SK-N-SH (cell line): ENCODE measurements at regions not wholly inside any gene's neighbourhood (a gene's known extent, or its start where the extent isn't known, plus 50 kb on each side); places are given as distances from the start of the nearest gene placed in this dataset.

ENCODE experiments used
- CTCF ChIA-PET: fragments of 300-600, 350-600 bp; formaldehyde crosslinking; extraction: SDS; loops from one replicate; lab custom pipeline; 2021; lab: Yijun Ruan, JAX
- POLR2A ChIA-PET: fragments of 350-600 bp; sonication (Branson Sonifier 250); formaldehyde crosslinking; extraction: SDS; loops from one replicate; lab custom pipeline; 2020; ENCODE audit warnings: antibody characterized with exemption, inconsistent platforms; lab: Yijun Ruan, JAX
- DNase-seq: peaks from one replicate; pipeline ENCODE4 v3.0.0; 2012
- H2AFZ ChIP-seq: fragments of 200-600 bp; sonication (generic); 2 replicates; pipeline ENCODE4 v1.8.1; 2016; ENCODE audit warnings: antibody characterized with exemption, mild to moderate bottlenecking, low read depth
- H3F3A ChIP-seq: fragments of 200-600 bp; sonication (generic); replicated peaks from 2 replicates; pipeline ENCODE3; 2016; ENCODE audit warnings: antibody characterized with exemption, mild to moderate bottlenecking; ENCODE audit not compliant: insufficient read depth
- H3K27ac ChIP-seq, 2 experiments: fragments of 200-500 bp in 1 of 2; fragments of 200-600 bp in 1 of 2; sonication (Bioruptor generic) in 1 of 2; sonication (generic), shearing (Covaris generic) in 1 of 2; 2 replicates each; pipeline versions ENCODE4 v1.5.1 to v1.6.1; 2014 to 2016; ENCODE audit warnings: low read depth in 2 of 2, inconsistent platforms in 1 of 2, low read length in 1 of 2, mild to moderate bottlenecking in 1 of 2, mixed read lengths in 1 of 2
- H3K27me3 ChIP-seq: fragments of 200-600 bp; sonication (generic), shearing (Covaris generic); 2 replicates; pipeline ENCODE4 v1.6.1; 2016; ENCODE audit warnings: mixed run types; ENCODE audit not compliant: insufficient read depth
- H3K36me3 ChIP-seq, 2 experiments: fragments of 200-500 bp in 1 of 2; fragments of 200-600 bp in 1 of 2; sonication (Bioruptor generic) in 1 of 2; sonication (generic) in 1 of 2; replicated peaks in 1 of 2; 2 replicates each; pipeline versions ENCODE3 to v1.5.1; 2014 to 2016; ENCODE audit warnings: low read length in 1 of 2, mild to moderate bottlenecking in 1 of 2; ENCODE audit not compliant: insufficient read depth in 2 of 2, control insufficient read depth in 1 of 2
- H3K4me1 ChIP-seq, 2 experiments: fragments of 200-500 bp in 1 of 2; fragments of 200-600 bp in 1 of 2; sonication (Bioruptor generic) in 1 of 2; sonication (generic), shearing (Covaris generic) in 1 of 2; 2 replicates each; pipeline versions ENCODE4 v1.5.1 to v1.6.1; 2014 to 2016; ENCODE audit warnings: low read depth in 1 of 2, low read length in 1 of 2, mixed run types in 1 of 2; ENCODE audit not compliant: insufficient read depth in 2 of 2, control insufficient read depth in 1 of 2
- H3K4me2 ChIP-seq: fragments of 200-600 bp; sonication (generic), shearing (Covaris generic); 2 replicates; pipeline ENCODE4 v1.6.1; 2017; ENCODE audit warnings: mixed run types
- H3K4me3 ChIP-seq, 2 experiments: fragments of 200-500 bp in 1 of 2; fragments of 200-600 bp in 1 of 2; sonication (Bioruptor generic) in 1 of 2; sonication (generic), shearing (Covaris generic) in 1 of 2; 2 replicates each; pipeline versions ENCODE4 v1.5.1 to v1.8.1; 2014 to 2016; ENCODE audit warnings: low read depth in 2 of 2, inconsistent platforms in 1 of 2, low read length in 1 of 2, mild to moderate bottlenecking in 1 of 2, mixed read lengths in 1 of 2, moderate library complexity in 1 of 2
- H3K79me2 ChIP-seq: fragments of 200-600 bp; sonication (generic); 2 replicates; pipeline ENCODE4 v1.8.1; 2017; ENCODE audit warnings: mild to moderate bottlenecking; ENCODE audit not compliant: insufficient read depth
- H3K9ac ChIP-seq: fragments of 200-600 bp; sonication (generic); 2 replicates; pipeline ENCODE4 v1.6.1; 2017; ENCODE audit warnings: mixed run types
- H3K9me2 ChIP-seq: fragments of 200-600 bp; sonication (generic); 2 replicates; pipeline ENCODE4 v1.6.1; 2017; ENCODE audit warnings: mixed run types
- H3K9me3 ChIP-seq: fragments of 200-600 bp; sonication (generic); 2 replicates; pipeline ENCODE4 v1.6.1; 2017; ENCODE audit warnings: mixed run types, mild to moderate bottlenecking, moderate library complexity
- H4K20me1 ChIP-seq: fragments of 200-600 bp; sonication (generic); 2 replicates; pipeline ENCODE4 v1.6.1; 2017; ENCODE audit warnings: mild to moderate bottlenecking, mixed run types; ENCODE audit not compliant: insufficient read depth
- ELF1 ChIP-seq: IDR thresholded peaks from 2 replicates; pipeline ENCODE4 v1.4.0; 2012
- MEF2A ChIP-seq: IDR thresholded peaks from 2 replicates; pipeline ENCODE4 v1.4.0; 2012; ENCODE audit warnings: low read depth, borderline replicate concordance
- NFIC ChIP-seq: IDR thresholded peaks from 2 replicates; pipeline ENCODE4 v1.4.0; 2012; ENCODE audit warnings: borderline replicate concordance
- POLR2AphosphoS5 ChIP-seq: IDR thresholded peaks from 2 replicates; pipeline ENCODE4 v1.6.1; 2012; ENCODE audit warnings: low read depth, low read length
- RAD21 ChIP-seq: IDR thresholded peaks from 2 replicates; pipeline ENCODE4 v1.6.1; 2012; ENCODE audit warnings: mild to moderate bottlenecking, low read length
- RFX5 ChIP-seq: IDR thresholded peaks from 2 replicates; pipeline ENCODE4 v1.6.1; 2012; ENCODE audit warnings: mild to moderate bottlenecking, improper control_type of control experiment, low read length
- RXRA ChIP-seq: IDR thresholded peaks from 2 replicates; pipeline ENCODE4 v1.4.0; 2012; ENCODE audit warnings: low read depth, mild to moderate bottlenecking, borderline replicate concordance
- SIN3A ChIP-seq: IDR thresholded peaks from 2 replicates; pipeline ENCODE4 v1.6.1; 2012; ENCODE audit warnings: low read depth, mild to moderate bottlenecking, low read length, moderate library complexity, borderline replicate concordance
- TAF1 ChIP-seq: IDR thresholded peaks from 2 replicates; pipeline ENCODE4 v1.6.1; 2012; ENCODE audit warnings: low read depth, mild to moderate bottlenecking, low read length, moderate library complexity, borderline replicate concordance
- TEAD4 ChIP-seq: IDR thresholded peaks from 2 replicates; pipeline ENCODE4 v1.4.0; 2012; ENCODE audit warnings: mild to moderate bottlenecking, borderline replicate concordance; ENCODE audit not compliant: insufficient read depth
- USF1 ChIP-seq: IDR thresholded peaks from 2 replicates; pipeline ENCODE4 v1.4.0; 2012; ENCODE audit warnings: low read depth, borderline replicate concordance
- ZBTB33 ChIP-seq: IDR thresholded peaks from 2 replicates; pipeline ENCODE4 v1.4.0; 2012; ENCODE audit warnings: low read depth, borderline replicate concordance
- WGBS: methylation state at CpG from one replicate; pipeline ENCODE4 v1.1.6; 2017; ENCODE audit warnings: low lambda C conversion rate; 5-methylcytosine and 5-hydroxymethylcytosine counted together
- TF ChIP-seq, protein P1 (sequence below): fragments of 150-350 bp; IDR thresholded peaks from 2 replicates; pipeline ENCODE4 v1.6.1; 2016; ENCODE audit warnings: mild to moderate bottlenecking, low read depth, low read length
- TF ChIP-seq, protein P2 (sequence below): IDR thresholded peaks from 2 replicates; pipeline ENCODE4 v1.6.1; 2012; ENCODE audit warnings: mild to moderate bottlenecking, low read depth, low read length, moderate library complexity
- TF ChIP-seq, protein P3 (sequence below): IDR thresholded peaks from 2 replicates; pipeline ENCODE4 v1.4.0; 2012; ENCODE audit warnings: low read depth

- no CpG with 5 or more reads among the region's 11 CpGs for WGBS
- no peak overlapping the region for H3K27ac ChIP-seq
- no peaks in the 10 kb centered on the region for H3F3A ChIP-seq
- no peaks in the 10 kb centered on the region; a peak in 1 of 4 replicates for H3K4me1 ChIP-seq
- CTCF ChIA-PET = interaction anchor here (0.7 to 2.3 kb wide), 9 partner anchors 12 to 410 kb away, joined by 3 to 16 read pairs (median 4); no protein-coding TSS in a partner anchor
- H4K20me1 ChIP-seq = no peaks in the 10 kb centered on the region
- no peaks in the 10 kb centered on the region for H3K9me2 ChIP-seq
- no peak overlapping the region for H3K4me2 ChIP-seq
- TF ChIP-seq, protein P1, sequence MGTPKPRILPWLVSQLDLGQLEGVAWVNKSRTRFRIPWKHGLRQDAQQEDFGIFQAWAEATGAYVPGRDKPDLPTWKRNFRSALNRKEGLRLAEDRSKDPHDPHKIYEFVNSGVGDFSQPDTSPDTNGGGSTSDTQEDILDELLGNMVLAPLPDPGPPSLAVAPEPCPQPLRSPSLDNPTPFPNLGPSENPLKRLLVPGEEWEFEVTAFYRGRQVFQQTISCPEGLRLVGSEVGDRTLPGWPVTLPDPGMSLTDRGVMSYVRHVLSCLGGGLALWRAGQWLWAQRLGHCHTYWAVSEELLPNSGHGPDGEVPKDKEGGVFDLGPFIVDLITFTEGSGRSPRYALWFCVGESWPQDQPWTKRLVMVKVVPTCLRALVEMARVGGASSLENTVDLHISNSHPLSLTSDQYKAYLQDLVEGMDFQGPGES = no peak
- TF ChIP-seq USF1 (no peak), TEAD4 (no peak), SIN3A (no peak), RFX5 (no peak), POLR2AphosphoS5 (no peak), MEF2A (no peak), ELF1 (no peak), TAF1 (no peak), ZBTB33 (no peak), RAD21 (no peak), RXRA (no peak), NFIC (no peak)
- TF ChIP-seq, protein P2, sequence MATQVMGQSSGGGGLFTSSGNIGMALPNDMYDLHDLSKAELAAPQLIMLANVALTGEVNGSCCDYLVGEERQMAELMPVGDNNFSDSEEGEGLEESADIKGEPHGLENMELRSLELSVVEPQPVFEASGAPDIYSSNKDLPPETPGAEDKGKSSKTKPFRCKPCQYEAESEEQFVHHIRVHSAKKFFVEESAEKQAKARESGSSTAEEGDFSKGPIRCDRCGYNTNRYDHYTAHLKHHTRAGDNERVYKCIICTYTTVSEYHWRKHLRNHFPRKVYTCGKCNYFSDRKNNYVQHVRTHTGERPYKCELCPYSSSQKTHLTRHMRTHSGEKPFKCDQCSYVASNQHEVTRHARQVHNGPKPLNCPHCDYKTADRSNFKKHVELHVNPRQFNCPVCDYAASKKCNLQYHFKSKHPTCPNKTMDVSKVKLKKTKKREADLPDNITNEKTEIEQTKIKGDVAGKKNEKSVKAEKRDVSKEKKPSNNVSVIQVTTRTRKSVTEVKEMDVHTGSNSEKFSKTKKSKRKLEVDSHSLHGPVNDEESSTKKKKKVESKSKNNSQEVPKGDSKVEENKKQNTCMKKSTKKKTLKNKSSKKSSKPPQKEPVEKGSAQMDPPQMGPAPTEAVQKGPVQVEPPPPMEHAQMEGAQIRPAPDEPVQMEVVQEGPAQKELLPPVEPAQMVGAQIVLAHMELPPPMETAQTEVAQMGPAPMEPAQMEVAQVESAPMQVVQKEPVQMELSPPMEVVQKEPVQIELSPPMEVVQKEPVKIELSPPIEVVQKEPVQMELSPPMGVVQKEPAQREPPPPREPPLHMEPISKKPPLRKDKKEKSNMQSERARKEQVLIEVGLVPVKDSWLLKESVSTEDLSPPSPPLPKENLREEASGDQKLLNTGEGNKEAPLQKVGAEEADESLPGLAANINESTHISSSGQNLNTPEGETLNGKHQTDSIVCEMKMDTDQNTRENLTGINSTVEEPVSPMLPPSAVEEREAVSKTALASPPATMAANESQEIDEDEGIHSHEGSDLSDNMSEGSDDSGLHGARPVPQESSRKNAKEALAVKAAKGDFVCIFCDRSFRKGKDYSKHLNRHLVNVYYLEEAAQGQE = no peak
- TF ChIP-seq, protein P3, sequence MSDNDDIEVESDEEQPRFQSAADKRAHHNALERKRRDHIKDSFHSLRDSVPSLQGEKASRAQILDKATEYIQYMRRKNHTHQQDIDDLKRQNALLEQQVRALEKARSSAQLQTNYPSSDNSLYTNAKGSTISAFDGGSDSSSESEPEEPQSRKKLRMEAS = no peak
- H3K9me3 ChIP-seq = no peaks in the 10 kb centered on the region
- H3K27me3 ChIP-seq = no peaks in the 10 kb centered on the region
- no peaks in the 10 kb centered on the region for H3K79me2 ChIP-seq
- no peaks in the 10 kb centered on the region for H3K36me3 ChIP-seq
- no peak overlapping the region for H2AFZ ChIP-seq
- no peak overlapping the region for H3K4me3 ChIP-seq
- no peak overlapping the region for H3K9ac ChIP-seq
- POLR2A ChIA-PET = no interaction called here
- DNase-seq = no peak
Measured at GRCh38 chr22:25362883-25363240, 143.4 kb downstream of the CRYBB2 start.
